Hindlimb muscle (tissue), 1 donor: ENCODE measurements at regions not wholly inside any gene's neighbourhood (a gene's known extent, or its start where the extent isn't known, plus 50 kb on each side); places are given as distances from the start of the nearest gene placed in this dataset.

Experiments used
- DNase-seq: peaks from one replicate; pipeline ENCODE4 v3.0.0-alpha.2; 2013

DNA sequence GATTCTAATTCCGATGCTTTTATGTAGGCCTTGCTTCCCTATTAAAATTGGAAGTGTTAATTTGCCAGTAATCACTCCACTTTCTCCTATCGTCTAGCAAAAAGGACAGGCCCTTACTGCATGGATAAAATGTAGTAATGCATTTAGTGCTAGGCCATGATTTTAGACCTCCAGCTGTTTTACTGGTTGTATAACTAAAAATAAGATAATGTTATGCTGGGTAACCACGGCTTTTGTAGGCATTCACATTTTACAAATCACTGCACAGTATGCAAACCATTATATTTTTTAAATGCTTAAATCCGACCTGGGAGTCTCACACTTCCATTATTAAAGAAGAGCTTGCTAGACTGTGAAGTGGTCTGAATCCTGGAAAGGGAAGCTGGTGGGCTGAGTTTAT, 179.5 kb downstream of the TFAP2A start:
- DNase-seq: no peak

DNA sequence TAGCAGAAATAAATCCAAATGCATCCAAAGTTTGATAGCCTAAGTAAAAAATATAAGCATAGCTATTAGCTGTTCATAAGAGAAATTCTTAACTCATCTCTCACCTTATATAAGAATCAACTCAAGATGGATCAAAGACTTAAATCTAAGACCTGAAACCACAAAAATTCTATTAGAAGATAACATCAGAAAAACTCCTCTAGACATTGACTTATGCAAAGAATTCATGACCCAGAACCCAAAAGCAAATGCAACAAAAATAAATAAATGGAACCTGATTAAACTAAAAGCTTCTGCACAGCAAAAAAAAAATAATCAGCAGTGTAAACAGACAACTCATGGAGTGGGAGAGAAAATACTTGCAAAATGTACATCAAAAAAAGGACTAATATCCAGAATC, 184.3 kb downstream of the TFAP2A start:
- DNase-seq: no peak

DNA sequence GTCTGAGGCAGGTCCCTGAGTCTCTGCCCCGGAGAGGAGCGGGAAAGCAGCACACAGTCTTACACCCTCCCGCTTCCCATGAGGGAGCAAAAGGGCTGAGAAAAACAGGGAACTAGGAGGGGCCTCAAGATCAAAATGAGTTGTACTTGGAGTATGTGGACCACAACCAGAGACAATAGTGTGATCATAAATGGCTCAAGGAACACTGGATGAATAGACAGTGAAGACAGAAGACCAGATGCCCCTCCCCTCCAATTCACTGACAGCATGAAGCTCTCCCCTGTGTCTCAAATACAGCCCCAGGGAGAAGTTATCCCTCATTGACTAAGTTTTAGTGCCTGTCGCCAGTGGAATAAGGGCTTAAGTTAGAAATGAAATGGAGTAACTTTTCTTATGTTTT, 191.0 kb downstream of the TFAP2A start:
- DNase-seq: no peak

DNA sequence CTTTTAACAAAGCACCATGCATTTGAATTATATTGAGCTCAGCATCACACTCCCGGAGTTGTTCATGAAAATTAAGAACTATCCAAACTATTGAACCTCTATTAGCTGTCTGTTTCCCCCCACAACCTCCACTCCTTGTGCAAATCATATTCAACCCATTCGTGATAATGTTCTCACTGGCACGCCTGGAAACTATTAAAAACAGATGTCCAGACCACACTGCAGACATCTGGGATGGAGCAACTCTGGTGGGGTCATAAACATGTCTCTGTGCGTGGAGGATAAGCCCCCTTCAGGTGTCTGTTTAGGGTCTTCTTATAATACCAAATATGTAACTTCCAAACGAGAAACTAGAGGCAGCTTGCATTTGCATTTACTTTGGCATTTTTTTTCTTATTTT, 193.7 kb downstream of the TFAP2A start:
- no peak for DNase-seq

DNA sequence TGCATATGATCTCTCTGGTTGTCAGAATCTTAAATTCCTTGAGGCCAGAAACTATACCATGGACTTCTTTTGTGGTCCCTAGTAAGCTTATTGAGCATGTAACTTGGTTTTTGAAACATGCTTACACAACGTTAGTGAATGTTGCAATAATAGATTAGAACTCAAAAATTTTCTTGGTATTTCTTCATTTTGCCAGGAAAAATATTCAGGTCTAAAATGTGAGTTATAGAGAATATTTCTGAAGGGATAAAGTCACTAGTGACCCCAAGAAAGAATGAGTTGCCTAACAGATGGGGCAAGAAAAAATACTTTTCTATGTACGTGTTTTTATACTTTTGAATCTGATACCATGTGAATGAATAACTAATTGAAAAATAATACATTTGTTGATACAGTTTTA, 195.4 kb downstream of the TFAP2A start:
- no peak for DNase-seq

DNA sequence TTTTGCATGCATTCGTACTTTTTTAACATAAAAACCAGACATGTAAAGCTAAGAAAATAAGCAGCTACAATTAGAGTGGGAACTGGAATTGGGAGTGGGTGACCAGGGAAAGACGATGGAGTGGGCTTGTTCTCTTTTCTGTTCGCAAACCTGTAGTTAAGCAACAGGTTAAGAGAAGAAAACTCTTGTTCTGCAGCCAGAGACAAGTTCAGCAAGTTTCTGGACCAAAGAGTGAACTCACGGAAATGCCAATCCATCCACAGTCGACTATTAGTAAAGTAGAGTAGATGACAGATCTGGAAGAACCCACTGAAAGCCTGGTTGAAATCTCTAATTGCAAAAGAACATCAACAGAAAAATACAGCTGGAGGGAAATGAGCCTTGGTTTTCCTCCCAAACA, 197.8 kb downstream of the TFAP2A start:
- no peak for DNase-seq

DNA sequence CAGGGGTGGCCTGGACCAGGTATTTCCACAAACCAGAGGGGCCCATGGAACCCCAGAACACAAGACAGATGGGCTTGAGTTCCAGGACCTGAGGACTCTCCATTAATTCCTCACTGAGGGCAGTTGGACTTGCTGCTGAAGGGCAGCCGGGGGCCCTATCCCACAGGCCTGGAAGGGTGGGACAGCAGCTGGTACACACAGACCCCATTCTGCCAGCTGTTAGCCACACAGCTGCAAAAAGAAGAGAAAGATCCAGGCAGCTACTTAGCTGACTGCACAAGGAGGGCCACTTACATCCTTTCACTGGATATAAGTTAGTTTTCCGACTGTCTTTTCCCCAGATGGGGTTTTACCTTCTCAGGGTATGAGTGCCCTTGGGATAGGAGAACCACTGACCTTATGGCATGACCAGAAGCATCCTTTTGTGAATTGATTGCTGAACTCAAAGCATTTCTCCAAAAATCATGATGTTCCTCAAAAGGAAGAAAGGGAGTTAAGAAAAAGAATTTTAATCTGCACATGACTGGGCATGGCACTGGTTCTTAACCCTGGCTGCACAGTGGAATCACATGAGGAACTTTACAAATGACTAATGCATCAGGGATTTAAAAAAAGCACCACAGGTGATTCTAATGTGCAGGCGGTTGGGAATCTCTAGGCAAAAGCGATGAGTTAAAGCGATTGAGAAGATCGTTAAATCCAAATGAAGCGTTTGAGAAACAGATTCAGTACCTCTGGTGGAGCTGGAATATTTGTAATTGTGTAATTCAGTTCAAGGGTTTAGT, 199.4 kb downstream of the TFAP2A start:
- no peak for DNase-seq

DNA sequence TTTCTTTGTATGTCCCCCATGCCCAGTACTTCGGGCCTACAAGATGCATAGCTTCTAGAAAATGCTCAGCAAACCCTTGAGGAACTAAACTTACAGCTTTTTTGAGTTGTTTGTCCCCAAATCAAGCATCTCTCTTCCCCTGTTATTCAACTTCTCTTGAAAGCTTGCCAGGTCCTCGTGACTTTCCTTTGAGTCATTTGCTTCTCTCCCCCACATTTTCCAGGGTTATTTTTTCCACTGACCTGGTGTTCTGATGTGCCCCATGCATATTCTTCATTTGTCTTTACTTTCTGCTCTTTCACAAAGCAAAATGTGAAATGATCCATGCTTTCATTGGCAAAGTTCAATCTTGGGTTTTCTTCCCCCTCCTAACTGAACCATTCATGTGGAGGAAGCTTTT, 204.8 kb downstream of the TFAP2A start:
- no peak for DNase-seq

DNA sequence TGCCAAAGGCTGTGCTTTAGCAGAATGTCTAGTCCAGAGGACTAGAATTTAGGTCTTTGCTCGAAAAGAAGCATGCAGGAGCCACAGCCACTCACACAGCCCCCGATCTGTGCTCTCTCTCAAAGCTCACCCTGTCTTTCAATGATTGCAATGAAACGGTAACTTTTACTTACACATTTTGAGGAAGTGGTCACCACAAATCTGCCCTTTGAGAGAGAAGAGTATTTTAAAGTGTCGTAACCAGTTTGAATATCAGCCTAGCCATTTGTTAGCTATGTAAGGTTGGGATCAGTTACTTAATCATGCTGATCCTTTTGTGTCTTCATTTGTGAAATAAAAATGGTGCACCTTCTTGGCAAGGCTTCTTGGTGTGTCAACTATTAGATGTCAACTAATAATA, 209.0 kb downstream of the TFAP2A start:
- no peak for DNase-seq

DNA sequence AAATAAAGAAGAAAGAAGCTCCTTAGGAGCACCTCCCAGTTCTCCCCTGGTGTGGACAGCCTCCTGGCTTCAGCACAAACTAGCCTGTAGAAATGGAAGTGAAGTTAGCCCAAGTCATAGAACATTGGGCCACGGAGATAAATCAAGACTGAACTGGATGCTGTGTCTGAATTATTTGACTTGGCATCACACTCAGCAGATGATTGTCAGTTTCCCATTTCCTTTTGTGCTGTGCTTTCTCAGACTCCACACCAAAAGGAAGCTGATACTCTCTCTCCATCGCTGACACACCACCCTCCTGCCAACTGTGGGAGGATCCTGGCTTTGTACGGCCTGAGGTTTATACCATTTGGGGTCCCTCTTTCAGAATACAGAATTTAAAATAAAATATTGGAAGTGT, 209.8 kb downstream of the TFAP2A start:
- DNase-seq: no peak

DNA sequence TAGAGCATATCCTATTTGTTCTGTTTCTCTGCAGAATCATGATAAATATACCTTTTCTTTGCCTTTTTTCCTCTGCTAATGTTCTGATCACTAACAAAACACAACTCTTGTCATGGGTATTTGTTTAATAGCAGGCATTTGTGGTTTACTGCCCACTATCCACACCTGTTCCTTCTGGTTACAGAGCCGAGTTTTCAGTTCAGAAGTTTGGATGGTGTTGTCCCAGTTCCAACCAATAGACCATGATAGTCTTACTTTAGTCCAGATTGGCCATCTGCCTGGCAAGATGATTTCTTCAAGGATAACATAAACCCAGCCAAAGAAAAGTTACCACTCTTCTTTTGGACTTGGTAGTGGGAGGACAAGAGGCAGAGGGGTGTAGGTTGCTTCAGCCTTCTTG, 211.2 kb downstream of the TFAP2A start:
- no peak for DNase-seq

DNA sequence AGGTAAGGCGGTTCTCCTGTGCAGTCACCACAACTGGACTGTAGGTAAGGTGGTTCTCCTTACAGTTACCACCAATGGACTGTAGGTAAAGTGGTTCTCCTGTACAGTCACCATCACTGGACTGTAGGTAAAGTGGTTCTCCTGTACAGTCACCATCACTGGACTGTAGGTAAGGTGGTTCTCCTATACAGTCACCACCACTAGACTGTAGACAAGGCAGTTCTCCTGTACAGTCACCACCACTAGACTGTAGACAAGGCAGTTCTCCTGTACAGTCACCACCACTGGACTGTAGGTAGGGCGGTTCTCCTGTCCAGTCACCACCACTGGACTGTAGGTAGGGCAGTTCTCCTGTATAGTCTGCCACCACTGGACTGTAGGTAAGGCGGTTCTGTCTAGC, 212.3 kb downstream of the TFAP2A start:
- no peak for DNase-seq

DNA sequence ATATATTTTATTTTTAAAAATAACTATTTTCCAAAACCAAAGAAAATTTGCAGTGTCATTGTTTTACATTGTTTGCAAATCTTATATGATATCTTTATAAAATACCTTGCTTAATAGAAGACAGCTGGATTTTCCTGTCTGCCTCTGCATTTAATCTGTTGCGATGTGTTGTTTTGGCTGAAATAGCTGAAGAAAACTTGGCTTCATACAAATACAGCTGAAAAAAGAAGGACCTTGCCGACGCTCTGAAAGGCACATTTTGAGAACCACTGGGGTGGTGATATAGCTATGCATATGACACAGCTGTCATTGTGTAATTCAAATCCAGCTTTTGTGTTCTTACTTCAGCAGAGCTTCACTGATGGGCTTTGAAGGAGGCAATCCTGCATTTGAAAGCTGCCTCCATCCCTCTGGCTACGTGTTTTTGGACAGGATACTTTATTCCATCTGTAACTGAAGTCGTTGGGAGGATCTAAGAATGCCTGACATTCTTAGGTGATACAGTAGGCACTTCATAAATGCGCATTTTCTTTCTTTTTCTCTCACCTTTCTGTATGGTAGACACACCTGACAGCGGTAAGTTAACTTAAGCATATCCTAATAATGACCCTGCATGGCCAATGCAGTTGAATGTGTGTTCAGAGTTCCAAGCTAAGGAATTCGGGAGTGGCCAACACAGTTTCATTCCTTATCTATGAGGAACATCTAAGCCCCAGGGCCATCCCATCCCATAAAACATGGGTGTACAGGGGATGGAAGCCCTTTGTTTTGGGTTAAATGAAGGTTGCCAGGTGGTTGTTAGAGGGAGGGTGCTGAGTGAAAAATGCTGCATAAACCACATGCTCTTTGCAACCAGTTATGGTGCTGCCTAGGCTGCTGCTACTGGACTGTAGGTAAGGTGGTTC, 213.0 kb downstream of the TFAP2A start:
- DNase-seq: no peak

DNA sequence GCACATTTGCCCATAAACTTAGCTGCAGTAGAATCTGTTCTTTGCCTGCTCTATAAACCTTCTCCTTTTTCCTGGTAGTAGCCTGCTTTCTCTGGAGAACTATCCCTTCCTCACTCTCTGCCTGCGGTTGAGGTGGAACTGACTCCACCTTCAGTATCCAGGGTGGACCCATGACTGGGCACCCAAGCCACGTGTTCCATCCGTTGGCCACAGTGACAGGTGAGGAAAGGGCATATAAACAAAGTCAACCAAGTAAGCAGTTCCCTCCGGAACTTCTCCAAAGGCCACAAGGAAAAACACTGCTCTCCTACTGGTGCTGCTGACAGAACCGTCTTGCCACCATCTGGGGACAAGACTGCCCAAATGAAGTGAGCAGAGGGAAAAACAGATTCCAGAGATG, 218.8 kb downstream of the TFAP2A start:
- DNase-seq: no peak

DNA sequence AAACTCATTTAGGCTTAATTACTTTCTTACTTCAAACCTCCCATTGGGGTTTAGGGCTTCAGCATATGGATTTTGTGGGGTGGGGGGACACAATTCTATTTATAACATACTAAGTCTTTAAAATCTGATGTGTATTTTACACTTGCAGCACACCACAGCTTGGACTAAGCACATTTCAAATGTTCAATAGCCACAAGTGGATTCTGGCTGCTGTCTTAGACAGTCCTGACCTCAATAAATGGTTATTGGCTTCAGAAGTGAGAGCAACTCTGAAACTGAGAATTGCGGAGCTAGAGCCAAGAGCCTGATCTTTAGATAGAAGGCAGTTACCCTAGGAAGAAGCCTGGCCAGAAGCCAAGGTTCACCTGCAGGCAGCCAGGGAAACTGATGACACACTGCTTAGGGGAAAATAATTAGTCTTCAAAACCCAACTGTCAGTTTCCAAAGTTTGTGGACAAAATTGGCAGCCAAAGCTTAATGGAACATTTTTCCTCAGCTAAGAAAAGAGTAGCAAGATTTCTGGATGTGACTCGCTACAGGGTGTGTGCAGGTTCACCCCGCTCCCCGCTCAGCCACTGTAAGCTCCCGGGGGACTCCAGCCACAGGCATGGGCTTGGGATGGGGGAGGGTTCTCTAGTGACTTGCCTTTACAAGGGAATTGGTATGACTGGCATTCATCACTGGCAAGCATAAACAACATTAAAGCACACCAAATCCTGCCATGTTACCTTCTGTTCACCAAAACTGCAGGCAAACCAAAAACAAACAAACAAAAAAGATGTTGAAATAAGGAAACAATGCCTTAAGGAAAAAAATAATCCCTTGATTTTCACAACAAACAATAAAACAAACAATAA, 219.8 kb downstream of the TFAP2A start:
- DNase-seq: no peak

DNA sequence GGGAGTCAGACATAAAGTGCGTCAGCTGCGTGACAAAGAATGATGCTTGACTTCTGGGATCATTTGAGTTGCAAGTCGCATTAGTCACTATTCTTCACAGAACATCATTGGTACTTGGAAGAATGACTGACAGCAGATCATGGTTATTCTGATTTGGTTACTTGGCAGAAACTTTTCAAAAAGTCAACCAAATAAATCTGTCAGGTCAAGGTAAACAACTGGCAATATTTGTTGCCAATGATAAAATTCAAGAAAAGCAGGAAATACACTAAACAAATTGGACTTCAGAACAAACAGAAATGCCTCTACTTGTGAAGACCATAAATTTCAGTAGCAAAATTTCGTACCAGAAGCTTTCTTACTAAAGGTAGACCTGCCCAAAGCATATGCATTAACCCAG, 221.6 kb downstream of the TFAP2A start:
- DNase-seq: no peak

DNA sequence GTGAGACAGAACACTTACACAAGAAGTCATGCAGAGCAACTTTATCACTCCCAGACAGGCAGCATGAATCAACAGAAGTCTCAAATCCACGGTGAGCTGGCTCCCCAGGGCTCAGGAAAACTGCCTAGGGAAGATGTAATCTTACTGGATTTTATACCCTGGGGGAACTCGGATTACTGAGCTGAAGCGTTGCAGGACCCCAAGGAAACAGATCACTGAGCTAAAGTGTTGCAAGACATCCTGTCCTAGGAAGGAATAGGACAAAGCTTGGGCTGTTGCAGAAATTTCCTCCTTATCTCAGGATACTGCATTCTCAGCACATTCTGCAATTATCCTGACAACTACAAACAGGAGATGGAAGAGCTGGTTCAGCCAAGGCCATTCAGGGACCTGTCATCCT, 224.8 kb downstream of the TFAP2A start:
- no peak for DNase-seq

DNA sequence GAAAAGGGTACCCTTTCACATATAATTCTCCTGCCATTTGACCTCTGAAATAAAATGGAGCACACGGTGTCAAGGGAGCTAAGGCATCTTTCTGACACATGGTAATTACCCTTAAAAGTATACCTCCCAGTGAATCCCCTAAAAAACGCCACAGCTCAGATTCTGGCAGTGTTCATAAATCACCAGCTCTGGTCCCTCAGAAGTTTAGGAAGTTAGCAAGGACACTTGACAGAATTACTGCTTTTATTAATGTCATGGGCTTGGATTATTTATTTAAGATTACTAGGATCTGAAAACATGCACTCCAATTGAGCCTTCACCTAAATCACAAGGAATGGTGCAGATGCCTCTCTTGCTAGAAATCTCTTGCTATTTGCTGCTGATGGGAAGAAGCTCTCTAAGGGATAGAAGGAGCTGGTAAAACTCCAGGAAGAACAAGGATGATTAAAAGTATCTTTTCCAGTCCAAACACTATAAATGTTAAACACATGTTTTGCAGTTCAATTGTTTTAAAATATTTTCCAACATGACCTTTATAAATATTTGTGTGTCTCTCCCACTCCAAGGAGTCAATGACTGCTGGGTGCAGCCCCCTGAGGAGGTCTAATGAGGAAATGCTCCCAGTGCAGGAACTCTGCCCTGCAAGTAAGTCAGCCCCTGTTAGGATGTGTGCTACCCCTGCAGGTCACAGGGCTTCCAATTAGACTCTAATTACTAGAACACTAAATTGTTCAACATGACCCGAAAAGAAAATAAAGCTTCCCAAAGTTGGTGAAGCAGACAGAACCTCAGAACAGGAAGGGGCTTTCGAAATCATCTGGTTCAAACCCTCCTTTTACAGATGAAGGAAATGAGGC, 230.3 kb downstream of the TFAP2A start:
- peak; percentile 26 for DNase-seq

DNA sequence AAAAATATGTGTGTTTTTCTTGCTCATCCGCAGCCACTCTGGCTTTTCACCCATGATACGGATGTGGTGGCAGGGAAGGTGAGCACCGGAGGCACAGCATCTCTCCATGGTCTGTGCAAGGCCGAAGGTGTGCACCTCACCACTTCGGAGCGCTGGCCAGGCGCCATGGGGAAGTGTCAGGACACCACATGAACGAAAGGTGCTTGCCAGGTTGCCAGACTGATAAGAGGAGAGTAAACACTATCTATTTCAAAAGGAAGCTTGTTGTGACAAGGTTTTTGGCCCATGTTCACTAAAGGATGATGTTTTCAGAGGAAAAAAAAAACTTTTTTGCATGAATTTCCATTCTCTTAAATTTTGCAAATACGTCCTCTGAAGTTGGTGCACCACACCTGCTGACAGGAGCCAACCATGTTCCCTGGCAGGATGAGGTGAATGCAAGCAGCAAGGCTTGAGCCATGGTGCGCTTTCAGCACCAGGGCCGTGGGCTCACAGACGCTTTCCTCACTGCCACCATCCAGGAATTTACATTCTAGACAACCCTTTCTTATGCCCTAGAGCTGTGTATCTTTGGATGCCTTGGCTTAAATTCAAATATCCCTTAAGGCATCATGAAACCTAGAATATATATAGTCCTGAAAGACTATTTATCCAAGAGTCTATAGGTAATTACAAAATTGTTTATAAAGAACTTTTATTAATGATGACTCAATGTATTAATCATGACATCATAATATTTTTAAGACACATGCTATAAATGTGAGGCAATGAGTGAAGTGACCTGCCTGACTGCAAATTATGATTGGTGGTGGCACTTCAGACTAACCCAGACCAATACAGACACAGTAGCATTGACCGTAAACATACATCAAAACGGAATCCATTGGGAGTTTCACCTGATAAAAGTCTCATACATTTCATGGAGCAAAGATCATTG, 234.5 kb downstream of the TFAP2A start:
- no peak for DNase-seq

DNA sequence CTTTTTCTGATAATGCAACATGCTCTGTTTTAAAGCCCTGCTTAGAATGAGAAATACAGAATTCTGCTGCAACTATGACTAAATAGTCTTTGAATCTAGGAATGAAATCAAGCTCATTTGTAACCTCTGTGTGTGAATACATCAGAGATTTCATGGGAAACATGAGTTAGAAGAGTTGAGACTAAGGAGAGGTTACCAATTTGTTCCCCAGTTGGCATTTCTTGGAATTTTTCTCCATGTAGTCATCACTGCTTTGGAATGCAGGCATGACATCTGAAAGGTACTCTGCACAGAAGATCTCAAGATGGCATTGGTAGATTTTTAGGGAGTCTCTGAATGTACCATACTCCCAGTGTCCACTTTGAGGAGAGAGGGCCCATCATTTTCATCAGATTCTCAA, 237.2 kb downstream of the TFAP2A start:
- DNase-seq: no peak

DNA sequence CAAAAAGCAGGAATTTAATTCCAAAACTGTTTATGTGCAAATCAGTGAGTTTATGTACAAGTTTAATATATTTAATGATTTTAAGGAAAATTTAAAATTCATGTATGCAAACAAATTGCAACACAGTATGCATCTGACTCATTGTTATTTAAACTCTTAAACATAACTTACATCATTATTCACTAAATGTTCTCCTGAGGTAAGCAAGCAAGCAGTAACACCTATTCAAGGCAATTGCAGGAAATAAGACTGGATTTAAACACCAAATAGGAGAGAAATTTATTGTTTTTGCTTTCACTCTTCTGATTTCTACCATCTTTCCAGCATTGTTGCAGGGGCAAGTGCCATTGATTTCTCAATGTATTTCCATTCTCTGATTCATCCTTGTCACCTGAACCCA, 239.5 kb downstream of the TFAP2A start:
- no peak for DNase-seq
